ENCODE measurements at regions not wholly inside any gene's neighbourhood (a gene's known extent, or its start where the extent isn't known, plus 50 kb on each side); places are given as distances from the start of the nearest gene placed in this dataset.
A peak's percentile ranks its signal among the peaks of the same experiment; 100 is the strongest.

DNA sequence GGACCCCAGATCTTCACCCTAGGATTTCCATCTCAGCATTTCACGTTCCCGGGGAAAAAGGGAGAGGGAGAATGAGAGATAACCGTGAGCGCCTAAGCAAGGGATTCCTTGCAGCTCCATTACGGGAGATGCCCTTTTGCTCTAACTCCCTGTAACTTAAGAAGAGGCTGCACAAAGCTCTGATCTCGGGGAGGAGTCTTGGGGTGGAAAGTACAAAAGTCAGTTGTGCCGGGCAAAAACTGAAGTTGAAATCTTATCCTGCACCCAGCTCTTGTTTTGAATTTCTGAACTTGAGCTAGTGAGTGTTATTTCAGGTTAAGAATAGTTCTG is 256.4 kb upstream of the SOX21 start:
- Histone ChIP-seq H3K9me3 (ENCODE audit: insufficient read depth, low read length) (no peaks in the 10 kb centered on the region; the same call in 1 of the 2 replicates), H3K4me3 (ENCODE audit: insufficient read length, low read depth) (peak overlapping the region; percentile 57), H3K27me3 (ENCODE audit: insufficient read depth, insufficient read length) (no peaks in the 10 kb centered on the region), H3K4me1 (ENCODE audit: insufficient read depth, insufficient read length) (no peaks in the 10 kb centered on the region), H3K36me3 (ENCODE audit: insufficient read depth, insufficient read length, low read length) (no peaks in the 10 kb centered on the region), H3K9ac (ENCODE audit: insufficient read length, low read depth) (peak overlapping the region; percentile 94)
- TF ChIP-seq SUZ12 (IDR thresholded peaks at IDR 0.05; ENCODE audit: extremely low read depth, insufficient read depth, insufficient read length): no peak
- no peak for TF ChIP-seq ZNF274 (IDR thresholded peaks at IDR 0.05; ENCODE audit: low read depth, low read length)
- TF ChIP-seq YY1 (IDR thresholded peaks at IDR 0.05; ENCODE audit: insufficient read depth, insufficient read length): no peak
- no peak for DNase-seq (ENCODE audit: low read depth, low spot score)

DNA sequence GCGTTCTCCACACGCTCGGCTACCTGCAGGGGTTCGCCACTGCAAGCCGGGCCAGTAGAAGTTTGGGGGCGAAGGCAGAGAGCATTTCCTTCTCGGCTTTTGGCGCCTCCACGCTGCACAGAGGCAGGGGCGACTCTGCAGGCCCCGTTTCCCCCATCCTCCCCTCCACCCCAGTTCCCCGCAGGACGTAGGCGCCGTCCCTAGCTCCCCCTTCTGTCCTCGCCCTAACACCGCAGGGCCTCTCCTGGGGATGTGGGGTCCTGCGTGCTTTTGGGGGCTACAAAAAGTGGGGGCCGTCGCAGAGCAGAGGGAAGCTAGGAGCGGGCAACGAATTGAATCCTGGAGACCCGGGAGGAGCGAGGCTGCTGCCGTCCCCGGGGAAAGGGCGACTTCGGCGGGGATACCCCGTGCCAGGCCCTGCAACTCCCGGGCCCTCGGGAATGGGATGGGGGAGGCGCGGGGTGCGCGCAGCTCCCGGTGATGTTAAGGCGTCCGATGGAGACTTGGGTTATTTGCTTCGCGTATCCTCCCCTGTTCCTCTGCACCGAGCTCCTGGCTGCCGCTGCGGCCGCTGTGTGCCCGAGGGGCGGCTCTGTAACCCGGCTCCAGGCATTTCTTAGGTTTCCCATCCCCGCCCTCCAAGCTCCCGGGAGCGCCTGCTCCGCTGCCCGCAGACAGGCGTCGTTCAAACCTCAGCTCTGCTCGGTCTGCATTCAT is 255.9 kb upstream of the SOX21 start:
- no peak for DNase-seq (ENCODE audit: low read depth, low spot score)
- Histone ChIP-seq H3K36me3 (ENCODE audit: insufficient read depth, insufficient read length, low read length) (no peaks in the 10 kb centered on the region), H3K4me3 (ENCODE audit: insufficient read length, low read depth) (peak overlapping the region; percentile 57), H3K27me3 (ENCODE audit: insufficient read depth, insufficient read length) (no peaks in the 10 kb centered on the region), H3K9ac (ENCODE audit: insufficient read length, low read depth) (peak overlapping the region; percentile 94), H3K4me1 (ENCODE audit: insufficient read depth, insufficient read length) (no peaks in the 10 kb centered on the region), H3K9me3 (ENCODE audit: insufficient read depth, low read length) (no peaks in the 10 kb centered on the region; the same call in 1 of the 2 replicates)
- TF ChIP-seq YY1 (IDR thresholded peaks at IDR 0.05; ENCODE audit: insufficient read depth, insufficient read length): no peak
- TF ChIP-seq ZNF274 (IDR thresholded peaks at IDR 0.05; ENCODE audit: low read depth, low read length): no peak
- TF ChIP-seq SUZ12 (IDR thresholded peaks at IDR 0.05; ENCODE audit: extremely low read depth, insufficient read depth, insufficient read length): no peak

DNA sequence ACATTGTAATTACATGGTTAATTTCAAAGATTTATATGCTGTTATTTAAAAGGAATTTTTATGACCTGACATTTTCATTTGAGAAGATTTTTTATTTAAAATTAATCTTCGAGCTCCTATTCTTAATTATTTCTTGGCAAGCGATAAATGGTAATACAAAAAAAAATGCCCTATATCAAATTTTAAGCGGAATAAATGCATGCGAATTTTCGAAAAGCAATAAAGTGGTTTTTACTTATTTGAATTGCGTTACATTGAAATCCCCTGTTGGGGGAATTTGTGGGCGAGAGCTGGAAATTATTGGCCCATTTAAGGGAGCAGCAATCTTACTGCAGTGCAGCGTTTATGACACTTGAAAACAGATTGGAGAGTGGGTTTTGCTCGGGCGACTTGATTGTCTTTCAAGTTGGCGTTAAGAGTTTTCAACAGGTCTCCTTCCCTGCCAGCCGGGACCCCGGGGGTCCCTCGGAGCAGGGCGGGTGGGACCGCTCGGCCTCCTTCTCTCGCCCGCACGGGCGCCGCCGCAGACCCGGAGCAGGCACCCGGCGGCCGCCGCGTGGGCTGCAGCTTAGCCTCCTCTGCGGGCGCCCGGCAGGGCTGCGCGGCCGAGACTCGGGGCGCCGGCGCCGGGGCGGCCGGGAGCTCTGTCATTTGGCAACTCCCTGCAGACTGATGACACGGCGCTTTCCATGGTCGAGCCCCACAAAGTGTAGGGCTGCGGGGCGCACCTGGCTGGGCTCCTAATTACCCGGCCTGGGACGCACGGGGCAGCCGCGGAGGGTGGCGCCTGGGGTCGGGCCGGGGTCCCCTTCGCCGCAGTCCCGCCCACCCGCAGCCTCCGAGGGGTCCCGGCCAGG is 255.1 kb upstream of the SOX21 start:
- no peaks in the 10 kb centered on the region; the same call in 1 of the 2 replicates for H3K9me3 ChIP-seq (ENCODE audit: insufficient read depth, low read length)
- no peaks in the 10 kb centered on the region for H3K27me3 ChIP-seq (ENCODE audit: insufficient read depth, insufficient read length)
- H3K36me3 ChIP-seq (ENCODE audit: insufficient read depth, insufficient read length, low read length): no peaks in the 10 kb centered on the region
- DNase-seq (ENCODE audit: low read depth, low spot score): no peak
- H3K4me3 ChIP-seq (ENCODE audit: insufficient read length, low read depth): peak overlapping the region; percentile 57
- TF ChIP-seq ZNF274 (IDR thresholded peaks at IDR 0.05; ENCODE audit: low read depth, low read length) (no peak), SUZ12 (IDR thresholded peaks at IDR 0.05; ENCODE audit: extremely low read depth, insufficient read depth, insufficient read length) (no peak), YY1 (IDR thresholded peaks at IDR 0.05; ENCODE audit: insufficient read depth, insufficient read length) (no peak)
- no peaks in the 10 kb centered on the region for H3K4me1 ChIP-seq (ENCODE audit: insufficient read depth, insufficient read length)
- H3K9ac ChIP-seq (ENCODE audit: insufficient read length, low read depth): peak overlapping the region; percentile 94

DNA sequence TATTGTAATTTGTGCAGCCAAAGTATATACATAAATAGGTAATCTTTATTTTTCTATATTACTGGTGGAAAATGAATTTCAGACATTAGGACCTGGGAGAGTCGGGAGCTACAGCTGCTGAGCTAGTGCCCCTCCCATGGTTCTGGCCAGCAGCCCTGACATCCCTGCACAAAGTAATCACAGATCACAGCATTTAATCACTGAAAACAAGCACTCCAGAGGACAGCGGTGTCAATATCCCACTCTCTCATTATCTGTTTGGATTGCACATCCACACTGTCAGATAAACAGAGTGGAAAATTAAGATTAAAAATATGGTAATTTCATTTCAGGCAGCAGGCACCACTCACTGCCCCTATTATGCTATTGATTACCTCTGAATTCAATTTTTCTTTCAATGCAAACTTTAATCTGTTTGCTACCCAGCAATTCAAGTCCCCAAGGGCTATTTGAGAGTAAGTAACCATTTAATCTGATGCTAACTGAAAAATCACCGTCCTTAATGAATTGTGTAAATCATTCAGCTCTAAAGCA is 254.1 kb upstream of the SOX21 start:
- H3K36me3 ChIP-seq (ENCODE audit: insufficient read depth, insufficient read length, low read length): no peaks in the 10 kb centered on the region
- H3K4me3 ChIP-seq (ENCODE audit: insufficient read length, low read depth): no peak overlapping the region
- no peak overlapping the region for H3K9ac ChIP-seq (ENCODE audit: insufficient read length, low read depth)
- TF ChIP-seq ZNF274 (IDR thresholded peaks at IDR 0.05; ENCODE audit: low read depth, low read length) (no peak), SUZ12 (IDR thresholded peaks at IDR 0.05; ENCODE audit: extremely low read depth, insufficient read depth, insufficient read length) (no peak), YY1 (IDR thresholded peaks at IDR 0.05; ENCODE audit: insufficient read depth, insufficient read length) (no peak)
- H3K4me1 ChIP-seq (ENCODE audit: insufficient read depth, insufficient read length): no peaks in the 10 kb centered on the region
- DNase-seq (ENCODE audit: low read depth, low spot score): no peak
- no peaks in the 10 kb centered on the region; the same call in 1 of the 2 replicates for H3K9me3 ChIP-seq (ENCODE audit: insufficient read depth, low read length)
- no peaks in the 10 kb centered on the region for H3K27me3 ChIP-seq (ENCODE audit: insufficient read depth, insufficient read length)

DNA sequence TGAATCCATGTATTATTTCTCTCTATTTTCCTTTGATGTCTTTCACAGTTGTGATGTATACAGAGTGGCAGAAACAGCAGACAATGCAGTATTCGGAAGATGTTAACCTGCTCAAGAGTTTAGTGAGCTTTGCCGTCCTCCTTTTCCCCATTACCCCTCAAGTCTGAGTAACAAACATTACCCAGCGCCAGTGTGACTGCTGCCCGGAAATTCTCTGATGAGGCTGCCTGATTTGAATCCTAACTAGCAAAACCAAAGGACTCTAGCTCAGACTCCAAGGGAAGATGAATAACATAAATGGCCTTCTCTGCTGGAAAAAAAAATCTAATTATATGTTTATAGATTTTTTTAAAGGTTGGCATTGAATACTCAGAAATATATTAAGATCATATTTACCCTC is 247.3 kb upstream of the SOX21 start:
- Histone ChIP-seq H3K36me3 (ENCODE audit: insufficient read depth, insufficient read length, low read length) (no peaks in the 10 kb centered on the region), H3K9ac (ENCODE audit: insufficient read length, low read depth) (no peak overlapping the region), H3K4me3 (ENCODE audit: insufficient read length, low read depth) (no peak overlapping the region), H3K9me3 (ENCODE audit: insufficient read depth, low read length) (no peaks in the 10 kb centered on the region), H3K27me3 (ENCODE audit: insufficient read depth, insufficient read length) (no peaks in the 10 kb centered on the region), H3K4me1 (ENCODE audit: insufficient read depth, insufficient read length) (no peaks in the 10 kb centered on the region)
- no peak for TF ChIP-seq YY1 (IDR thresholded peaks at IDR 0.05; ENCODE audit: insufficient read depth, insufficient read length)
- no peak for TF ChIP-seq ZNF274 (IDR thresholded peaks at IDR 0.05; ENCODE audit: low read depth, low read length)
- no peak for TF ChIP-seq SUZ12 (IDR thresholded peaks at IDR 0.05; ENCODE audit: extremely low read depth, insufficient read depth, insufficient read length)
- no peak for DNase-seq (ENCODE audit: low read depth, low spot score)

DNA sequence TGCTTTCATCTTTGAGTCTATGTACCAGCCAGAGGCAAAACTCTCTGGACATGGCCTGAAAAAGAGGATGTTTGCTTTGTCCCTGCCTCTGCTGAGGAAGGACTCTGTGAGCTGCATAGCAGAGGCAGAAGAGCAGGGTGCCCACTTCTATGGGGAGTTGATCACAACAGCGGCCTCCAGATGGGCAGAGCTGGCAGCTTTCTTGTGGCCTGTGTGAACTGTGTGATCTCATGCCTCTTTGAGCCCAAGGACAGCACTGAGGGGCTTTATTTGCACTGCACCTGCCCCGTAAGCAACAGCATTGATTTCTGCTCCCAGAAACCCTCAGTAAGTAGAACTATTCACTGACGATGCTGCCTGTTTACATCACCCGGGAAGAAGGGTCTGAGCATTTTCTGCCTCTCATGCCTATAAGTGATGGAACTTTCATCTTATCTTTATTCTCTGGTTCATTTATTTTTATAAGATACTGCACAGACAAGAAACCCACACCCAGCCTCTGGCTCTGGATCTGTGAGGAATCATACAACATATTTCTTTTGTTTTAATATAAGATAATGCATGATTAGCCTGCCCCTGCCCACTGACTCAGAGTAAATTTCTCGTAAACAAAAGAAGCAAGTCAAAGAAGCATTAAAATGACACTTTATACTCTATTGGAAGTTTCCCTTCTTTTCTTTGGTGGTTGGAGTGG is 244.2 kb upstream of the SOX21 start:
- no peak for TF ChIP-seq SUZ12 (IDR thresholded peaks at IDR 0.05; ENCODE audit: extremely low read depth, insufficient read depth, insufficient read length)
- TF ChIP-seq ZNF274 (IDR thresholded peaks at IDR 0.05; ENCODE audit: low read depth, low read length): no peak
- Histone ChIP-seq H3K36me3 (ENCODE audit: insufficient read depth, insufficient read length, low read length) (no peaks in the 10 kb centered on the region), H3K27me3 (ENCODE audit: insufficient read depth, insufficient read length) (no peaks in the 10 kb centered on the region), H3K4me3 (ENCODE audit: insufficient read length, low read depth) (no peak overlapping the region), H3K9me3 (ENCODE audit: insufficient read depth, low read length) (no peaks in the 10 kb centered on the region), H3K4me1 (ENCODE audit: insufficient read depth, insufficient read length) (no peaks in the 10 kb centered on the region), H3K9ac (ENCODE audit: insufficient read length, low read depth) (no peak overlapping the region)
- no peak for DNase-seq (ENCODE audit: low read depth, low spot score)

Measured in NT2/D1 (cell line).